Activated CD8-positive, alpha-beta memory T cell treated with anti-CD3 and anti-CD28 coated beads, Interleukin-2, amount 50 U/mL, for 24 hours (primary cell): ENCODE measurements at regions not wholly inside any gene's neighbourhood (a gene's known extent, or its start where the extent isn't known, plus 50 kb on each side); places are given as distances from the start of the nearest gene placed in this dataset.
"Not testable (repeated sequence)": the region's sequence is repeated elsewhere in the genome, so short reads cannot be mapped to it uniquely, and the experiment has no call there.

Source experiments
- DNase-seq: peaks from one replicate; pipeline ENCODE4 v3.0.0-alpha.2; 2020; ENCODE audit errors: extremely low read depth

DNA sequence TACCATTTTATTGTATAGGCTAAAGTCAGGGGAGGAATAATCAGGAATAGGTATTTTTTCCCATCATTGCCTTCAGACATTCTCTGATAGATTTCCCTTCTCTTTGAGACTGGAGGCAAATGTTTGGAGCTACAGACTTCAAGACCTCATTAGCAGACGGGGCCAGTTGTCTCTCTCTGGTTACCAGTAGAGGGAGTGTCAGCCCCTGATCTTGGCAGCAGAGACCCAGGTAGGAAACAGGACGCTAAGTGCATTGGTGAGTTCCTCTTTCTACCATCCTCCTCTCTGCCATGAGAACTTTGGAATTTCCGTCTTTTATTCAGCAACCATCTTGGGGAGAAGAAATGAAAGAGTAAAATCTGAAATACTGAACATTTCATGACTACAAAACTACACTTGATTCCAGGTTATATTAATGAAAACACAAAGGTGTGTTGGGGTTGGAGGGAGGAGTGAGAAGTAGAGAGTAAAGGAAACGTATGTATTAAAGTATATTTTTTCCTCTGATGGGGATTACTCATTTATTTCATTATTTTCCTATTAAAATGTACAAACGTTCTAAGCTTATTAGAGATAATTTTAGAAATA is 186.2 kb upstream of the GCFC2 start:
- no peak for DNase-seq

DNA sequence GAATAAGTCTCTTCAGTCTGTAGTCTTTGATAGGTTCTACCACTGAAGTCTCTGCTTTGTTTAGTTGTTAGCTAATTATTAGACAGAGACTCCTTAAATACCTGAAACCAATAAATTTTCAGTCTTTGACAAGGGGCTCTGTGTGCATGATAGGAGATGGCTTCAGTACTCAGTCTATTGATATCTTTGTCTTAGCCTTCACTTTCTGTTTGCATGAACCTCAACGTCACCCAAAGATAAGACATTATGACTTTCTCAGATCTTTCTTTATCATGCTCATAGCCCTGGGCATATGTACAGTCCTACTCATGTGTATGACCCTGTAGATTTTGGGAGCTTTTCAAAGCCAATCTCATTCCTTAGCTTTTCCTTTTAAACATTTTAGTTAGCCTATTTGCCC is 183.5 kb upstream of the GCFC2 start:
- DNase-seq: no peak

DNA sequence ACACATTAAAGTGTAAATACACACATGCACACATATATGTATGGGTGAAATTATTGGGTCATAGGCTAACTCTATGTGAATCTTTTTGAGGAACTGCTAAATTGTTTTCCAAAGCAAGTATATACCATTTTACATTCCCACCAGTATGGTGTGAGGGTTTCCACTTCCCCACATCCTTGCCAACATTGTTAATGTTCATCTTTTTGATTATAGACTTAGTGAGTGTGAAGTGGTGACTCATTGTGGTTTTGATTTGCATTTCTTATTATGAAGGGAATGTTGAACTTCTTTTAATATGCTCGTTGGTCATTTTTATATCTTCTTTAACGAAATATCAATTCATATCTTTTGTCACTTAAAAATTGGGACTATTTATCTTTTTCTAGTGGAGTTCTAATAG is 181.8 kb upstream of the GCFC2 start:
- DNase-seq: no peak

DNA sequence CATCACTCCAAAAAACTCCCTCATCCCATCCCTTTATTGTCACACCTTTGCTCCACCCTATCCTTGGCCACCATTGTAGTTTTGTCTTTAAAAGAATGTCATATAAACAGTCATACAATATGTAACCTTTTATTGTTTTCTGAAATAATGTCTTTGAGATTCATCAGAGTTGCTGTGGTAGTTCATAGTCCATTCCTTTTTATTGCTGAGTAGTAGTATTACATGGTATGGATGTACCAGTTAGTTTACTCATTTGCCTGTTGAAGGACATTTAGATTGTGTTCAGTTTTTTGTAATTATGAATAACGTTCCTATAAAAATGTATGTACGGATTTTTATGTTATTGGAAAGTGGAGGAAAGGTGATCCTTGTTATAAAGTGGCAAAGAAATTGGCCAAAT is 171.8 kb upstream of the GCFC2 start:
- no peak for DNase-seq

DNA sequence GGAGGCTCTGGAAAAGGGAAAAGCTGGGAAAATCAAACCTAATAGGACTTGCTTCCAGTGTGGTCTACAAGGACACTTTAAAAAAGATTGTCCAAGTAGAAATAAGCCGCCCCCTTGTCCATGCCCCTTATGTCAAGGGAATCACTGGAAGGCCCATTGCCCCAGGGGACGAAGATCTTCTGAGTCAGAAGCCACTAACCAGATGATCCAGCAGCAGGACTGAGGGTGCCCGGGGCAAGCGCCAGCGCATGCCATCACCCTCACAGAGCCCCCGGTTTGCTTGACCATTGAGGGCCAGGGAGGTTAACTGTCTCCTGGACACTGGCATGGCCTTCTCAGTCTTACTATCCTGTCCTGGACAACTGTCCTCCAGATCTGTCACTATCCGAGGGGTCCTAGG is 164.9 kb upstream of the GCFC2 start:
- DNase-seq: not testable (repeated sequence)

DNA sequence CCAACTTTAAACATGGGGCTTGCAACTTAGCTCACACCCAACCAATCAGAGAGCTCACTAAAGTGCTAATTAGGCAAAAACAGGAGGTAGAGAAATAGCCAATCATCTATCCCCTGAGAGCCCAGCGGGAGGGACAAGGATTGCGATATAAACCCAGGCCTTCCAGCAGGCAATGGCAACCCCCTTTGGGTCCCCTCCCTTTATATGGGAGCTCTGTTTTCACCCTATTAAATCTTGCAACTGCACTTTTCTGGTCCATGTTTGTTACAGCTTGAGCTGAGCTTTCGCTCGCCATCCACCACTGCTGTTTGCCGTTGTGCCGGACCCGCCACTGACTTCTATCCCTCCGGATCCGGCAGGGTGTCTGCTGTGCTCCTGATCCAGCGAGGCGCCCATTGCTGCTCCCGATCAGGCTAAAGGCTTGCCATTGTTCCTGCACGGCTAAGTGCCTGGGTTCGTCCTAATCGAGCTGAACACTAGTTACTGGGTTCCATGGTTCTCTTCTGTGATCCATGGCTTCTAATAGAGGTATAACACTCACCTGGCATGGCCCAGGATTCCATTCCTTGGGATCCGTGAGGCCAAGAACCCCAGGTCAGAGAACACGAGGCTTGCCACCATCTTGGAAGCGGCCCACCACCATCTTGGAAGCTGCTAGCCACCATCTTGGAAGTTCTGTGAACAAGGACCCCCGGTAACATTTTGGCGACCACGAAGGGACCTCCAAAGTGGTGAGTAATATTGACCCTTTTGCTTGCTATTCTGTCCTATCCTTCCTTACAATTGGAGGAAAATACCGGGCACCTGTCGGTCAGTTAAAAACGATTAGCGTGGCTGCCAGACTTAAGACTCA is 161.3 kb upstream of the GCFC2 start:
- DNase-seq: not testable (repeated sequence)

DNA sequence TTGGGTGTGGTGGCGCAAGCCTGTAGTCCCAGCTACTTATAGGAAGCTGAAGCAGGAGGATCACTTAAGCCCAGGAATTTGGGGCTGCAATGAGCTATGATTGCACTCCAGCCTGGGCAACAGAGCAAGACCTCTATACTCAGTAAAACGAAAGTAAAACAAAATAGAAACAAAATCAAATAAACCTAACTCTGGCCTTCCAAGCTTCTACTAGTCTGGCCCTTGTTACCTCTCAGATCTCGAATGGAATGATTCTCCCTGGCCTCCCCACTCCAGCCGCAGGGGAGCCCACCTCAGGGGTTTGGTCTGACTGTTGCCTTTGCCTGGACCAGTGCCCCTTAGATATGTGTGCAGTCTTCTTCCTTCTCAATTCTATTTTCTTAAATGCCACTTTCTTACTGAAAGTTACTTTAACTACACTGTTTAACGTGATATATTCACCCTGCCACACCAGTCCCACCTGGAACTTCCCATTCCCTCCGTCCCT is 160.0 kb upstream of the GCFC2 start:
- no peak for DNase-seq

DNA sequence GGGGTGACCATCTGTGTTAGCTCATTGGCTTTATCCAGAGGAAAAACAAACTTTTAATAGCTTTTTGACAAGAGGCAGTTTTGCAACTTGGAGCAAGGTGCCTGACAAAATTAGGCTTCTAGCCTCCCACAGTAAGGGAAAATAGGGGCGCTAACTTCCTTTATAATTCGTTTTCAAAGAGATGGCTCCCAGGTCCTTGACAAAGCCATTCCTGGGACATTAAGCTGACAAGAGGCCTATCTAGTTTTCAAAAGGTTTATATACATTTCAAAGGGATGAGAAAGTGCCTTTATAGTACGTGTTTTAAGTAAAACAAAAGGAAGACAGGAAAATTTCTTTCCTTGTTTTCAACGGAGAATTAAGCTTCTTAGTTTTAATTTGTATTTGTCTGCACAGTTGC is 159.4 kb upstream of the GCFC2 start:
- DNase-seq: no peak

DNA sequence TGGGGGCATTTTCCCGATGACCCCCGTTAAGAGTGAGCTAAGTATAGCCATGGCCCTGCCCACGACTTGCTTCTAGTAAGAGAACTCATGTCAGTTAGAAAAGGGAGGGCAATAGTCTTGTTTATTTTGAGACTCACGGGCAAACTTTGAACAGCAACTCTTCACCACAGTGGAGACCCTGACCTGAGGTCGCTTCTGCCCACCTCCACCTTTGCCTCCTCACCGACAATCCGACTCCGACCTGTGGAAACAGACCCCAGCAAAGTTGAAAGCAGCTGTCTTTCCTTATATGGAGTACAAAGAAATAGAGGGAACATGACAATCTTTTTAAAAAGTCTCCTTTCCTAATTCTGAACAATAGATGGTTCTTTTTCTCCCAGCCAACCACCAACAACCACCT is 155.0 kb upstream of the GCFC2 start:
- no peak for DNase-seq

DNA sequence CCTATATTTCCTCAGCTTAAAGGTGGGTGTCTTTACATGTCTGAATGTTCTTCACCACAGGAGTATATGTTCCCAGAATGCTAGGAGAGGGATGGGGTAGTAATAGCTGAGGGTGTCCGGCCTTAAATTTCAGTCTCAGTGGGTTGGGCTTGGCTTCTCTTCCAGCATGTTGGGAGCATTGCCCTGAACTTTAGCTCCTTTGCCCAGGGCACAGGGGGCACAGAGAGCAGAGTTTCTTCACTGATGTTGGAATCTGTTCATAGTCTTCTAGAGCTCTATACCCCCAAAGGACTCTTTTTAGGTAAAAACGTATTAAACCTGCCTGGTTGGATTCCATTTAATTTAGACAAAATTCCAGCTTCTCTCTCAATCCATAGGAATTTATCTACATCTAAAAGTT is 154.4 kb upstream of the GCFC2 start:
- no peak for DNase-seq

DNA sequence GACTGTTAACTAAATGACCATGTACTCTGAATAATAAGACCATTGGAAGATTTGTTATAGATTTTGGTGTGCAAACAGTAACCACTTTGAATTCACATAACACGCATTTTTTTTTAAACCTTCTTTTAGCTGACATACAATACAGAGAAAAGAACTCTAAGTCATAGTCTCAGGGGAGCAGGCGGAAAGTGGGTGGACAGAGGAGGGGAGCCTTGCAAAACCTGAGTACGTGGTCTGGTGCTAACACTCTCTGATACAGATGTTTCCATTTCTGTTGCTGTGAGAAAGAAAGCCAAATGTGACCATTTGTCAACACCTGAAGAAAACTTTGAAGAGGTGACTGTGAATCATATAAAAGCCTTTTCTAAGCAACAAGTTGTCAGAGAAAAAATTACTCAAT is 151.8 kb upstream of the GCFC2 start:
- no peak for DNase-seq

DNA sequence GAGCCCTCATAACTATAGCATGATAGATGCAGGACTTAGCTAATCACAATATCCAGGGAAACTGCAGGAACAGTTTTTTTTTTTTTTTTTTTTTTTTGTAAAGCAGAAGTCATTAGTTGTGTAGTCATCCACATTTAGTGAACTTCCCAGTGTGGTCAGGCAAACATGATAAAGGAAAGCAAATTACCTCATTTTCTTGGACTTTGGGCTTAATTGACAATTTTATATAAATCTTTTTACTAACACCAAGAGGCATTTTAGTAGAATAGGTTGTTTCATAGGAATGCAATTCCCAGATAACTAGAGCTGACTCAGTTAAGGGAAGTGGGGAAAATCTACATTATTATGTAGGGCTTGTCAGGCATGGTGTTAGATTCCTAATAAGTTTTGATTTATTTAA is 142.7 kb upstream of the GCFC2 start:
- DNase-seq: no peak

DNA sequence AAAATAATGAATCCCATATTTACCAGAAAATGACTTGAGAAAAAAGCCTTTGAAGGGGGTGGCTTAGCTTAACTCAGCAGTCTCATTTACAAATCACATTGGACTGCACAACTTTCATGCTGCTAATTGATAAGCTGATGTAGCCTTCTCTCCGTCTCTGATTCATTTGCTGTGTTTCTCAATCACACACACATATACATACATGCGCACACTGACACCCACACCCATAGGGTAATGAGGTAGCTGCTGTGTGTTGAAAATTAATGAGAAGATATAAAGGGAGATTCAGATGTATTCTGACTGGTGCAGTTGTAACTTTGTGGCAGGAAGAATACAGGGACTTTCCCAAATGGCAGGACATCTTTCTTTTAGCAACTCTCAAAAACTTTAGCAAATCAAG is 141.9 kb upstream of the GCFC2 start:
- DNase-seq: no peak

DNA sequence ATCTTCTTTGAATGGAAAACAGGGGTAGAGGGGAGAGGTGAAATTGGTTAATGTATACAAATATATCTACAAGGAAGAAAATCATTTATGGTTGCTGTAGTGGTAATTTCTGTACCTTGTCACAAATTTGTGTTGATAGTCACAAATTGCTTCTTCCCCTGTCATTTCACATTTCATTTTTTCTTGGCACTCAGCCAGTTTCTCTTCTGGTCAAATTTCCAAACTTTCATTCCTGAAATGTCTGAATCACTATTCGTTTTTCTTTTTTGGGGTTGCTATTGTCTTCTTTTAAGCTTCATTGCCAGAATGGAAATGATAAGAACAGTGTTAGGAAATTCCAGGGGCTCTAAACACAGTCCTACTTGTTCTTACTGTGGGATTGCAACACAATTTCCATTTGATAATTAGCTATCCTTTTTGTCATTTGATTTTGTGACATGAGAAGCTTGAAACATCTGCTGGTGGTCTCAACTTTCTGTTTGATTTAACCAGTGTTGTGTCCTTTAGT is 136.0 kb upstream of the GCFC2 start:
- no peak for DNase-seq

DNA sequence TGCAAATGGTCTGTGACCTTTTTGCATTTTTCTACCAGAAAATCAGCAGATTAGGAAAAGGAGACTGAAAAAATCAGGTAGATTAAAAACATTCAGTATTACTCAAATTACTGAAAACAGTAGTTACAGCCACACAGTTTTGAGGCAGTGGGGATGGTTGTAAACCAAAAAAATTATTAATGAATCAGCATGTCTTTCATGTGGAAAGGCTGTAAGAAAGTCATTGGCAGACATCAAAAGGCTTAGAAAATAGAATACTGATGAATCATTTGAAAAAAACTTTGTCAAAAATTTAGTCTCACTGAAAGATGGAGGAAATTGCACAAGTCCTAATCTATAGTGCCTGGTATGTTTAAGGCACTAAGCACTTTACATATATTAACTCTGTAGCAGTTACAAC is 133.9 kb upstream of the GCFC2 start:
- no peak for DNase-seq

DNA sequence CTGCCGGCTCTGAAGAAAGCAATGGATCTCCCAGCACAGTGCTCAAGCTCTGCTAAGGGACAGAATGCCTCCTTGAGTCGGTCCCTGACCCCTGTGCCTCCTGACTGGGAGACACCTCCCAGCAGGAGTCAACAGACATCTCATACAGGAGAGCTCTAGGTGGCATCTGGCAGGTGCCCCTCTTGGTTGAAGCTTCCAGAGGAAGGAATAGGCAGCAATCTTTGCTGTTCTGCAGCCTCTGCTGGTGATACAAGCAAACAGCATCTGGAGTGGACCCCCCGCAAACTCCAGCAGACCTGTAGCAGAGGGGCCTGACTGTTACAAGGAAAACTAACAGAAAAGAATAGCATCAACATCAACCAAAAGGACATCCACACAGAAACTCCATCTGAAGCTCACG is 123.9 kb upstream of the GCFC2 start:
- DNase-seq: not testable (repeated sequence)

DNA sequence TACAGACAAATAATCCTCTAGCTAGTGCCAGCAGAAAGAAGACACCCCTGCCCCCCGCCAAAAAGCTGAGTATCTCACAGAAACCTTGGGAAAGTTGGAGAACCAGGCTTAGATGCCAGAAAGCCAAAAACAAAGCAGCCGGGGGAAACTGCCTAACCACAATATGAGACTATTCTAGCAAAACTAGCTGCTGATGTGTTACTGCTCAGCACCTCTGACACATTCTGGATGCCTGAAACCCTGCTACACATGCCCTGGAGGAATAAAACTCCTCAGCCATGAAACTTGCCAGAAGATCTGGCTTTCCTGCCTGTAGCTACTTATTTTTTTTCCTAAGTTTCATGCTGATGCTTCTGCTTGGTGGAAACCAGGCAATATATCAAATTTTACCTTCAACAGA is 122.7 kb upstream of the GCFC2 start:
- DNase-seq: no peak

DNA sequence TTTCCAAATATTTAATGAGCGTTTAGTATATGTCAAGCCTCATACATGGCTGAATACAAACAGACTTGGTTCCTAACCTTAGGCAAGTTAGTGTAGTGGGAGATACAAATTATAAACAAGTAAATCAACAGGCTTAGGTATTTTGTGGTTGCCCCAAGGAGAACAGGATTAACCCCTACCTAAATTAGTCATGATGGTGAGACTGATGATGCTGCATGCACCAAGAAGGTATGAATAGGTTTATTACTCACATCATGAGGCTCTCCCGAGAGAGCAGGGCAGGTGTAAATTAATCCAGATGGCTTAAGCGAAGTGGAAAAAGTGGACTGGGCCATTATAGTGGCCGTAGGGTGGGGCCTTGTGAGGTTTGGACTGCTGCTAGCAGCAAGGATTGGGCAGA is 118.1 kb upstream of the GCFC2 start:
- no peak for DNase-seq

DNA sequence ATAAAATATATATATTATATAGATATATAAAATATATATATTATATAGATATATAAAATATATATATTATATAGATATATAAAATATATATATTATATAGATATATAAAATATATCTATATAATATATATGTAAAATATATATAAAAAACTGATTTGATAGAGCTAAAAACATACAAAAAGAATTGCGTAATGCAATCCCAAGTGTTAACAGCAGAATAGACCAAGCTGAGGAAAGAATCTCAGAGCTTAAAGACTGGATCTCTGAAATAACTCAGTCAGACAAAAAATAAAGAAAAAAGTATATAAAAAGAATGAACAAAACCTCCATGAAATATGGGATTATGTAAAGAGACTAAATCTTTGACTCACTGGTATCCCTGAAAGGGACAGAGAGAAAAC is 112.8 kb upstream of the GCFC2 start:
- DNase-seq: not testable (repeated sequence)

DNA sequence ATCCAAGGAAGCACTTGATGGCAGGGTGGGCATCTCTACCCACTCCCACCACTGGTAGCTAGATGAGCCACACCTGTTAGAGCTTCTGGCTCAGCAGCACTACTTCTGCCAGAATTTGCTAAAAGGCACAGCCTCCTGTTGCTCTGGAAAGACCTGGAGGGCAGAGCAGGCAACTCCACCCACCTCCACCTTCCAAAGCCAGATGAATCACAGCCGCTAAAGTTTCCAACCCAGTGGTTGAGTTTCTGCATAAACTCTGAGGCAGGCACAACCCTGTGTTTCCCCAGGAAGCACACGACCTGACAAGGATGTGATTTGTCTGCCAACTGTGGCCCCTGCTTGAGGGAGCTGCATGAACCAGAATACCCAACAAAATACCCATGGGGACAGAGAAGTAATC is 111.6 kb upstream of the GCFC2 start:
- no peak for DNase-seq

DNA sequence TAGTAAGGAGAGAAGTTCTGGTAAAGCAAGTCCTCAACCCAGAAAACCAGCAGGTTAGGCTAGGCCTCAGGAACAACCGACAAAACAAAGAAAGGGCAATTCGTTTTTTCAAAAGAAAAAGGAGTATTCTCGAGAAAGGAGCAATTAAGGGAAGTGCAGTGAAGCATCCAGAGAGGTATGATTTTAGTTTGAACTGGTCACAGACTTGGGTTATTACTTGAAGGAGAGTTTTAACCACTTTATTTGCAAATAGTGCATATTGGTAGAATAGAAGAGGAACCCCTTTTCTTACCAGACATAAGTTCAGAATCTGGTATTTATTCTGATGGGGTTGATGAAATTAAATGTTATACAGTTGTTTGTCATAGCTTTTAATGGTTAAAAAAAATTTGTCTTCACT is 110.0 kb upstream of the GCFC2 start:
- DNase-seq: no peak

DNA sequence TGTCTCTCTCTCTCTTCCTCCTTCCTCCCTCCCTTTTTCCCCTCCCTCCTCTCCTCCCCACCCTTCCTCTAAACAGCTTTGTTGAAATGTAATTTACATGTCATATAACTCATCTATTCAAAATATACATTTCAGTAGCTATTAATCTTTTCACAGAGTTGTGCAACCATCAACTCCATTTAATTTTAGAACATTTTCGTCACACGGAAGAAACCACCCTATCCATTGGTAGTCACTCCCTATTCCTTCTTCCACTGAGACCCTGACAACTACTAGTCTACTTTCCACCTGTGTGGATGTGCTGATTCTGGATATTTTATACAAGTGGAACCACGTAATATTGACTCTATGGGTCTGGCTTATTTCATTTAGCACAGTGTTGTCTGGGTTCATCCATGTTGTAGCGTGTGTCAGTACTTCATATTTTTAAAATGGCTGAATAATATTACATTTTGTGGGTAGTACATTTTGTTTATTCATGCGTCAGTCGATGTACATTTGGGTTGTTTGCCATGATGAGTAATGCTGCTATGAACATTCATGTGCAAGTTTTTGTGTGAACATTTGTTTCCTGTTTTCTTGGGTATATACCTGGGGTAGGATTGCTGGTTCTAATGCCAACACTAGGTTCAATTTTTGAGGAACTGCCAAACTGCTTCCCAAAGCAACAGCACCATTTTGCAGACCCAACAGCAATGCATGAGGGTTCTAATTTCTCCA is 100.1 kb upstream of the GCFC2 start:
- DNase-seq: no peak
